Omental fat pad (tissue), 3 donors: ENCODE measurements at regions not wholly inside any gene's neighbourhood (a gene's known extent, or its start where the extent isn't known, plus 50 kb on each side); places are given as distances from the start of the nearest gene placed in this dataset.

ENCODE experiments used
- ATAC-seq: fragments of 150-250 bp; one replicate; pipeline ENCODE4 v1.9.1; 2016; ENCODE audit warnings: mild to moderate bottlenecking, moderate library complexity; ENCODE audit not compliant: low FRiP score
- DNase-seq: peaks from one replicate; pipeline ENCODE4 v3.0.0-alpha.2; 2019; ENCODE audit warnings: low spot score
- TF ChIP-seq, protein P1 (sequence below), 3 donors: fragments of 450-650 bp; IDR thresholded peaks; one replicate each; pipeline ENCODE4 v1.5.1; 2016 to 2017; ENCODE audit warnings: antibody characterized with exemption in 3 of 3, mild to moderate bottlenecking in 3 of 3, moderate library complexity in 2 of 3

DNA sequence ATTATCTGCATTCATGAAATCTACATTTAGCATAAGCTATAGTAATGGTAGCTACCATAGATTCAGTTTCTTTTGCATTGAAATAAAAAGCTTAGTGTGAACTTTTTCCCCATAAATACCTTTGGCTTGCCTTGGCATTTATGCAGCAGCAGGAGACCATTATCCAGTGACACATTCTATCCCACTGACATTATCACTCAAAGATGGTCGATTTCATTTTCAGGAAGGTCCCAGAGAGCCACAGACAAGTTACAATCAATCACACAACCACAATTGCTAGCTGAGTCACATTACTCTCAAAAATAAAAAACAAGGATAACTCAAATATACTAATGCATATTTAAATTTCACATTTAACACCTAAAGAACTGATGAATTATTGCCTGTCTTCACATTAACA lies 512.7 kb upstream of the CDH2 start:
- no peak for DNase-seq
- TF ChIP-seq, protein P1, sequence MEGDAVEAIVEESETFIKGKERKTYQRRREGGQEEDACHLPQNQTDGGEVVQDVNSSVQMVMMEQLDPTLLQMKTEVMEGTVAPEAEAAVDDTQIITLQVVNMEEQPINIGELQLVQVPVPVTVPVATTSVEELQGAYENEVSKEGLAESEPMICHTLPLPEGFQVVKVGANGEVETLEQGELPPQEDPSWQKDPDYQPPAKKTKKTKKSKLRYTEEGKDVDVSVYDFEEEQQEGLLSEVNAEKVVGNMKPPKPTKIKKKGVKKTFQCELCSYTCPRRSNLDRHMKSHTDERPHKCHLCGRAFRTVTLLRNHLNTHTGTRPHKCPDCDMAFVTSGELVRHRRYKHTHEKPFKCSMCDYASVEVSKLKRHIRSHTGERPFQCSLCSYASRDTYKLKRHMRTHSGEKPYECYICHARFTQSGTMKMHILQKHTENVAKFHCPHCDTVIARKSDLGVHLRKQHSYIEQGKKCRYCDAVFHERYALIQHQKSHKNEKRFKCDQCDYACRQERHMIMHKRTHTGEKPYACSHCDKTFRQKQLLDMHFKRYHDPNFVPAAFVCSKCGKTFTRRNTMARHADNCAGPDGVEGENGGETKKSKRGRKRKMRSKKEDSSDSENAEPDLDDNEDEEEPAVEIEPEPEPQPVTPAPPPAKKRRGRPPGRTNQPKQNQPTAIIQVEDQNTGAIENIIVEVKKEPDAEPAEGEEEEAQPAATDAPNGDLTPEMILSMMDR (IDR thresholded peaks at IDR 0.05) = no peak
- no peak for ATAC-seq

DNA sequence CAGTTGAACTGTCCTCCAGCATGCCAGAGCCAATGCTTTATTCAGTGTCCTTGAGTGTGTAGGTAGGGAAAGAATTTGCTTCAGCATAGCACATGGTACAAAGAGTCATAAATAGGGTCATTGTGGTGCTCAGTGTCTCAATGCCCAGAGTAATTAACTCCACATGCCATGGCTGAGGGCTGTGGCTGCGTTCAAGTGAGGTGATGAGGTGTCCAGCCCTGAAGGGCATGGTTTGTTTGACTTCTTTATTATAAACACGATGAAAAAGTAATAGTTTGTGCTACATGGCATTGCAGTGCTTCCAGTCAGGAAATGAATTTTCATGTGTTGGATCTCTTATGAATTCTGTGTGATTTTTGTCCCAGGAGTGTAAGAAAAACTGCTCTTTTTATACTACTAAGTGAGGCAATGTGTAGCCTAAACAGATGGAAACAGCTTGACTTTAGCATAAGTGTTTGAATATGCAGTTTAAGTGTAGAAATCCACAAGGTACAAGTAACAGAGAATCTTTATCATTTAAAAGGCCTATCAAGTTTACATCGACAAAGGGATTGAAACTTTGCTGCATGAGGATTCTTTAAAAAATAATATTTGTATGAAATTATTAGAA lies 507.9 kb upstream of the CDH2 start:
- no peak for DNase-seq
- TF ChIP-seq, protein P1 (IDR thresholded peaks at IDR 0.05) = no peak
- ATAC-seq = no peak

DNA sequence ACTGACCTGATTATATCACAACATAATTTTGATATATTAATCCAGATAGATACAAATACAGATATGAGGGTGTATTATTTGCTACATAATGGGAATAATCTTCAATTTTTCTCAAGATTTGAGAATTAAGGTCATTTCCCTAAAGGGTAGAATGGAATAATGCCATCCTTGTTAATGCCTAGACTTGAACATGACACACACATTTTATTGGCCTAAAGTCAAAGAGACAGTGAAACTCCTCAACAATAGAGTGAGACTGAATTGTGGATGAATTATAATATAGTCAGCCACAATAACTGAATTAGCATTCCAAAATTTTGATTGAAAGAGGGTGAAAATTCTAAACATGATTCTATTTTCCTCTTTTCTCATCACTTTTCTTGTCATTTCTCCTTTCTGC lies 506.0 kb upstream of the CDH2 start:
- no peak for DNase-seq
- TF ChIP-seq, protein P1 (IDR thresholded peaks at IDR 0.05) = no peak
- ATAC-seq = no peak

DNA sequence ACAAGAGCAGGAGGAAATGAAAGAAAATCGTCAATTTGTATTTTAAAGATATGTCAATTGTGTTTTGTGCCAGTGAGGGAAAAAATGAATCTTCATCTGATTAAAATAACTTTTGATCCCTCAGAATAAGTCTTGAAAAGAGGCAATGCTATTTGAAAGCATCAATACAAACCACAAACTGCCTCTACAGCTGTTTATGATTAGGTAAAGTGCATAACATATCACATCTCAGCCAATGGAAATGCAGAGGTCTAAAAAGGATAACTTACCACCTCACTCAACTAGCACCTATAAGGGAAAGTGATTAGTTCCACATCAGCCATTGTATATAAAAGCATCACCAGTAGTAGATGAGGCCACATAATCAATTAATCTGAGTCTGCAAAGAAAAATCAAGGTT lies 492.2 kb upstream of the CDH2 start:
- no peak for DNase-seq
- no peak for ATAC-seq
- TF ChIP-seq, protein P1 (IDR thresholded peaks at IDR 0.05) = no peak

DNA sequence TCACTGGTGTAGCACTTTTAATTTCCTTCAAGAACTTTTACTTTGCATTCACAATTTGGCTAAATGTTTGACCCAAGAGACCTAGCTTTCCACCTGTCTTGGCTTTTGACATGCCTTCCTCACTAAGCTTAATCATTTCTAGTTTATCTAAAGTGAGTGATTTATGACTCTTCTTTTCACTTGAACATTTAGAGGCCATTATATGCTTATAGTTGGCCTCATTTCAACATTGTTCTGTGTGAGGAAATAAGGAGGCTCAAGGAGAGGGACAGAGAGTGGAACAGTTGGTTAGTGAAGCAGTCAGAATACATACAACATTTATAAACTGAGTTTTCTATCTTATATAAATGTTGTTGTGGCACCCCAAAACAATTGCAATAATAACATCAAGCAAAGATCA lies 489.3 kb upstream of the CDH2 start:
- TF ChIP-seq, protein P1 (IDR thresholded peaks at IDR 0.05) = no peak
- ATAC-seq (no peak), DNase-seq (no peak)

DNA sequence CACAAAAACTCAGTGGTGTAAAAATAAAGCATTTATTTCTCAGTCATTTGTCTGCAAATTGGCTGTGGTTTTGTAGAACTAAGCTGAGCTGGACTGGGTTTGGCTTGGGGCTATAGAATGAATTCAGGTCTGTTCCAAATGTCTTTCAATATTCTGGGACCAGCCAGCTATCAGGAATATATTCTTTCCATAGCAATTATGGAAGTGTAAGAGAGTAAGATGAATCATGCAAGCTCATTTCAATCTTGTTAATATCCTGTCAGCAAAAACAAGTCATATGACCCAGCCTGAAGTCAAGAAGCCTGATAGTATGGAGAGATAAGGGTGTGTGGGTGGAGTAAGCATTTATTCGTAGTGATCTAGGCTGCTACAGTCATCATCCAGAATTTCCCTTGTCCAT lies 481.0 kb upstream of the CDH2 start:
- DNase-seq (no peak), ATAC-seq (no peak)
- TF ChIP-seq, protein P1 (IDR thresholded peaks at IDR 0.05) = no peak

DNA sequence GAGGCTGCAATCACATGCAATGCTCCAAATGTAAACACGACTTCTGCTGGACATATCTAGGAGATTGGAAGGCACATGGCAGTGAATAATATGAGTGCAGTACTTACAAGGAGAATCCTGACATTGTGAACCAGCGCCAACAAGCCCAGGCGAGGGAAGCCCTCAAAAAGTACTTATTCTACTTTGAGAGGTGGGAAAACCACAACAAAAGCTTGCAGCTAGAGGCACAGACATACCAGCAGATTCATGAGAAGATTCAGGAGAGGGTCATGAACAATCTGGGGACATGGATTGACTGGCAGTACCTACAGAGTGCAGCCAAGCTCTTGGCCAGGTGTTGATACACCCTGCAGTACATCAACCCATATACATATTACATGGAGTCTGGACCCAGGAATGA lies 475.7 kb upstream of the CDH2 start:
- no peak for ATAC-seq
- no peak for DNase-seq
- TF ChIP-seq, protein P1 (IDR thresholded peaks at IDR 0.05) = no peak
